ENCODE measurements at regions not wholly inside any gene's neighbourhood (a gene's known extent, or its start where the extent isn't known, plus 50 kb on each side); places are given as distances from the start of the nearest gene placed in this dataset.

DNA sequence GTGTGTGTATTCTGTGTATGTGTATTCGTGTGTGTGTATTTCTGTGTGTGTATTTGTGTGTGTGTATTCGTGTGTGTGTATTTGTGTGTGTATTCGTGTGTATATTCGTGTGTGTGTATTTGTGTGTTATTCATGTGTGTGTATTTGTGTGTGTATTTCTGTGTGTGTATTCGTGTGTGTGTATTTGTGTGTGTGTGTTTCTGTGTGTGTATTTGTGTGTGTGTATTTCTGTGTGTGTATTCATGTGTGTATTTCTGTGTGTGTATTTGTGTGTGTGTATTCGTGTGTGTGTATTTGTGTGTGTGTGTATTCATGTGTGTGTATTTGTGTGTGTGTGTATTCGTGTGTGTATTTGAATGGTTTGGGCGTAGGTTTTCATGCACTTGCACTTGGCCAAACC is 405.4 kb downstream of the SOX2 start:
- no peaks in the 10 kb centered on the region for H4K20me1 ChIP-seq (replicated peaks; ENCODE audit: control insufficient read depth, extremely low read depth, insufficient read depth, low read length)
- DNase-seq (ENCODE audit: low read depth, low spot score) (no peak), FAIRE-seq (peak; percentile 49)
- TF ChIP-seq POLR2A (IDR thresholded peaks at IDR 0.05; ENCODE audit: low read depth, low read length) = no peak
- no peak for TF ChIP-seq MYC (IDR thresholded peaks at IDR 0.05; ENCODE audit: low read depth, low read length)
- TF ChIP-seq JUN (IDR thresholded peaks at IDR 0.05; ENCODE audit: borderline replicate concordance, insufficient read depth, insufficient read length, low read depth) = no peak
- no peaks in the 10 kb centered on the region for H3K36me3 ChIP-seq (ENCODE audit: control insufficient read depth in 2 of 2, extremely low read depth in 1 of 2, insufficient read depth in 2 of 2, low read length in 2 of 2)
- H2AFZ ChIP-seq (ENCODE audit: low read depth, low read length) = no peak overlapping the region
- H3K9ac ChIP-seq (replicated peaks; ENCODE audit: extremely low read depth, insufficient read depth, low read length) = no peak overlapping the region
- BruUV-seq (replicated peaks) = no TSS peak
- no peaks in the 10 kb centered on the region for H3K79me2 ChIP-seq (ENCODE audit: control insufficient read depth, insufficient read depth, low read length)
- no peaks in the 10 kb centered on the region for H3K9me3 ChIP-seq (replicated peaks; ENCODE audit: control insufficient read depth, insufficient read depth, low read length)
- H3K9me1 ChIP-seq (replicated peaks; ENCODE audit: control insufficient read depth, extremely low read depth, insufficient read depth, low read length) = no peaks in the 10 kb centered on the region
- POLR2A ChIA-PET = no interaction called here
- CTCF ChIA-PET = no interaction called here
- H3K4me1 ChIP-seq (ENCODE audit: control insufficient read depth, extremely low read depth, insufficient read depth, low read length) = no peaks in the 10 kb centered on the region
- dilution Hi-C loops (cut with MboI; ENCODE audit: extremely low pct_ligation_motif_present, low sequenced_read_pairs) (no loop called here), intact Hi-C loops (cut with micrococcal nuclease) (no loop called here)
- no peaks in the 10 kb centered on the region for H3K27me3 ChIP-seq (ENCODE audit: control insufficient read depth in 2 of 2, insufficient read depth in 2 of 2, low read length in 2 of 2)
- H3K4me2 ChIP-seq (ENCODE audit: insufficient read depth, low read length) = no peak overlapping the region
- no peak overlapping the region for H3K27ac ChIP-seq (ENCODE audit: insufficient read depth, low read depth, low read length)
- H3K4me3 ChIP-seq (replicated peaks in 1 of 3; ENCODE audit: insufficient read depth in 1 of 3, low read depth in 1 of 3, low read length in 3 of 3) = no peak overlapping the region

DNA sequence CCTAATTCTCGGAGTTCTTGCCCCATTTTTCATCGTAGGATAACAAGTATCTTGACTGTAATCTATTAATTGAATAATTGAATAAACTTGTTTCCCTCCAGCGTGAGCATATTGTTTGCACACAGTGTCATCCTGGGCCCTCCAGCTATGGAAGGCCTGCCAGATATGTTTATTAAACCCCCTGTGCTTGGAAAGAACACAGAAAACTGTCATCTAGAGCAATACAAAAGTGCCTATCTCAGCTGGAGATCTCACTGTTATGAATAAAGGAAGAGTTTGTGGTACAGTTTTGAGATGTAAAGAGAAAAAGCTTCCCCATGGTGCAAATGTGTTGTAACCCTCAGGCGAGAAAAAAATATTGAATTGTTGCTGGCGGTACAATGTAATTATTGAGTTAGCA is 405.9 kb downstream of the SOX2 start:
- POLR2A ChIA-PET = no interaction called here
- dilution Hi-C loops (cut with MboI; ENCODE audit: extremely low pct_ligation_motif_present, low sequenced_read_pairs) = no loop called here
- intact Hi-C loops (cut with micrococcal nuclease) = no loop called here
- no TSS peak for BruUV-seq (replicated peaks)
- Histone ChIP-seq H3K4me1 (ENCODE audit: control insufficient read depth, extremely low read depth, insufficient read depth, low read length) (no peaks in the 10 kb centered on the region), H3K4me2 (ENCODE audit: insufficient read depth, low read length) (no peak overlapping the region), H3K9me3 (replicated peaks; ENCODE audit: control insufficient read depth, insufficient read depth, low read length) (no peaks in the 10 kb centered on the region), H3K36me3 (ENCODE audit: control insufficient read depth in 2 of 2, extremely low read depth in 1 of 2, insufficient read depth in 2 of 2, low read length in 2 of 2) (no peaks in the 10 kb centered on the region), H3K9ac (replicated peaks; ENCODE audit: extremely low read depth, insufficient read depth, low read length) (no peak overlapping the region), H2AFZ (ENCODE audit: low read depth, low read length) (no peak overlapping the region), H3K9me1 (replicated peaks; ENCODE audit: control insufficient read depth, extremely low read depth, insufficient read depth, low read length) (no peaks in the 10 kb centered on the region), H4K20me1 (replicated peaks; ENCODE audit: control insufficient read depth, extremely low read depth, insufficient read depth, low read length) (no peaks in the 10 kb centered on the region), H3K79me2 (ENCODE audit: control insufficient read depth, insufficient read depth, low read length) (no peaks in the 10 kb centered on the region), H3K27me3 (ENCODE audit: control insufficient read depth in 2 of 2, insufficient read depth in 2 of 2, low read length in 2 of 2) (no peaks in the 10 kb centered on the region), H3K4me3 (replicated peaks in 1 of 3; ENCODE audit: insufficient read depth in 1 of 3, low read depth in 1 of 3, low read length in 3 of 3) (no peak overlapping the region), H3K27ac (ENCODE audit: insufficient read depth, low read depth, low read length) (no peak overlapping the region)
- no peak for DNase-seq (ENCODE audit: low read depth, low spot score)
- TF ChIP-seq FOS (IDR thresholded peaks at IDR 0.05; ENCODE audit: borderline replicate concordance, insufficient read depth, low read length) (no peak), JUN (IDR thresholded peaks at IDR 0.05; ENCODE audit: borderline replicate concordance, insufficient read depth, insufficient read length, low read depth) (no peak), GATA2 (IDR thresholded peaks at IDR 0.05; ENCODE audit: insufficient read depth, insufficient read length, low read depth, low read length) (no peak), POLR2AphosphoS5 (IDR thresholded peaks at IDR 0.05; ENCODE audit: insufficient read depth, low read depth, low read length) (no peak), CTCF (IDR thresholded peaks at IDR 0.05; ENCODE audit: extremely low read depth in 1 of 2, insufficient read depth in 1 of 2, low read depth in 1 of 2, low read length in 2 of 2) (no peak), MYC (IDR thresholded peaks at IDR 0.05; ENCODE audit: low read depth, low read length) (no peak), EZH2 (IDR thresholded peaks at IDR 0.05; ENCODE audit: borderline replicate concordance, low read depth, low read length, severe bottlenecking) (no peak), POLR2A (IDR thresholded peaks at IDR 0.05; ENCODE audit: low read depth, low read length) (no peak)
- TF ChIP-seq, protein P1, sequence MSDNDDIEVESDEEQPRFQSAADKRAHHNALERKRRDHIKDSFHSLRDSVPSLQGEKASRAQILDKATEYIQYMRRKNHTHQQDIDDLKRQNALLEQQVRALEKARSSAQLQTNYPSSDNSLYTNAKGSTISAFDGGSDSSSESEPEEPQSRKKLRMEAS (IDR thresholded peaks at IDR 0.05; ENCODE audit: insufficient read depth, insufficient read length) = no peak
- FAIRE-seq = no peak
- CTCF ChIA-PET = no interaction called here
